HCT116 (cell line): ENCODE measurements at regions not wholly inside any gene's neighbourhood (a gene's known extent, or its start where the extent isn't known, plus 50 kb on each side); places are given as distances from the start of the nearest gene placed in this dataset.

Source experiments
- CEBPB ChIP-seq: IDR thresholded peaks from 2 replicates; pipeline ENCODE4 v1.6.1; 2012; ENCODE audit warnings: low read depth
- EGR1 ChIP-seq: IDR thresholded peaks from 2 replicates; pipeline ENCODE4 v1.6.1; 2012; ENCODE audit warnings: low read depth
- ZNF274 ChIP-seq: fragments of 200-500 bp; sonication (Bioruptor generic); IDR thresholded peaks from 2 replicates; pipeline ENCODE4 v1.6.1; 2014; ENCODE audit warnings: mild to moderate bottlenecking, low read depth, low read length, inconsistent platforms
- TF ChIP-seq, protein P1 (sequence below): IDR thresholded peaks from 2 replicates; pipeline ENCODE4 v1.6.1; 2012
- TF ChIP-seq, protein P2 (sequence below): IDR thresholded peaks from 2 replicates; pipeline ENCODE4 v1.6.1; 2012; ENCODE audit warnings: low read depth
- TF ChIP-seq, protein P3 (sequence below), 3 experiments: fragments of 200-600 bp in 1 of 3; sonication (generic) in 1 of 3; IDR thresholded peaks in 2 of 3; conservative IDR thresholded peaks in 1 of 3; 2 replicates each; pipeline ENCODE4 v1.5.1; 2012 to 2017; ENCODE audit warnings: low read depth in 2 of 3, low read length in 2 of 3, antibody characterized with exemption in 1 of 3, borderline replicate concordance in 1 of 3, control low read depth in 1 of 3, mild to moderate bottlenecking in 1 of 3, mixed read lengths in 1 of 3, mixed run types in 1 of 3, moderate library complexity in 1 of 3; ENCODE audit not compliant: insufficient read depth in 1 of 3
- TF ChIP-seq, protein P4 (sequence below): IDR thresholded peaks from 2 replicates; pipeline ENCODE4 v1.6.1; 2012

DNA sequence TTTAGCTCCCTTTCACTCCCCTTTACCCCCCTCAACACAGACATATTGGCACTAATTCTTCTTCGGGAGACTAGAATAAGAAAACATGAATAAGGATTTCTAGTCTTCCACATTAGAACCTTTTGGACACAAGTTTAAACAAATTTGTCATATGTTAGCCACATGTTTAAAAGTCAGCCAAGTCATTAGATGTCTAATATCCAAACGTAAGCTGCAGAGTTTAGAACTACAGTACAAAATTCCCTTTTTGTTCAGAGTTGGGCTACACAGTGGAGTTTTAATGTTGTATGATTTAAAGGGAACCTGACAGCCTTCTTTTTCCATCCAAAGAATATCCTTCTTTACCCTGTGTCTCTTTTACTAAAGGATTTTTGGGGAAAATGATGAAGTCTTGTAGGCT lies 79.8 kb downstream of the PDE6H start:
- TF ChIP-seq ZNF274 (no peak), EGR1 (no peak), CEBPB (no peak)
- TF ChIP-seq, protein P1, sequence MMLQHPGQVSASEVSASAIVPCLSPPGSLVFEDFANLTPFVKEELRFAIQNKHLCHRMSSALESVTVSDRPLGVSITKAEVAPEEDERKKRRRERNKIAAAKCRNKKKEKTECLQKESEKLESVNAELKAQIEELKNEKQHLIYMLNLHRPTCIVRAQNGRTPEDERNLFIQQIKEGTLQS: no peak
- TF ChIP-seq, protein P2, sequence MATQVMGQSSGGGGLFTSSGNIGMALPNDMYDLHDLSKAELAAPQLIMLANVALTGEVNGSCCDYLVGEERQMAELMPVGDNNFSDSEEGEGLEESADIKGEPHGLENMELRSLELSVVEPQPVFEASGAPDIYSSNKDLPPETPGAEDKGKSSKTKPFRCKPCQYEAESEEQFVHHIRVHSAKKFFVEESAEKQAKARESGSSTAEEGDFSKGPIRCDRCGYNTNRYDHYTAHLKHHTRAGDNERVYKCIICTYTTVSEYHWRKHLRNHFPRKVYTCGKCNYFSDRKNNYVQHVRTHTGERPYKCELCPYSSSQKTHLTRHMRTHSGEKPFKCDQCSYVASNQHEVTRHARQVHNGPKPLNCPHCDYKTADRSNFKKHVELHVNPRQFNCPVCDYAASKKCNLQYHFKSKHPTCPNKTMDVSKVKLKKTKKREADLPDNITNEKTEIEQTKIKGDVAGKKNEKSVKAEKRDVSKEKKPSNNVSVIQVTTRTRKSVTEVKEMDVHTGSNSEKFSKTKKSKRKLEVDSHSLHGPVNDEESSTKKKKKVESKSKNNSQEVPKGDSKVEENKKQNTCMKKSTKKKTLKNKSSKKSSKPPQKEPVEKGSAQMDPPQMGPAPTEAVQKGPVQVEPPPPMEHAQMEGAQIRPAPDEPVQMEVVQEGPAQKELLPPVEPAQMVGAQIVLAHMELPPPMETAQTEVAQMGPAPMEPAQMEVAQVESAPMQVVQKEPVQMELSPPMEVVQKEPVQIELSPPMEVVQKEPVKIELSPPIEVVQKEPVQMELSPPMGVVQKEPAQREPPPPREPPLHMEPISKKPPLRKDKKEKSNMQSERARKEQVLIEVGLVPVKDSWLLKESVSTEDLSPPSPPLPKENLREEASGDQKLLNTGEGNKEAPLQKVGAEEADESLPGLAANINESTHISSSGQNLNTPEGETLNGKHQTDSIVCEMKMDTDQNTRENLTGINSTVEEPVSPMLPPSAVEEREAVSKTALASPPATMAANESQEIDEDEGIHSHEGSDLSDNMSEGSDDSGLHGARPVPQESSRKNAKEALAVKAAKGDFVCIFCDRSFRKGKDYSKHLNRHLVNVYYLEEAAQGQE: no peak
- TF ChIP-seq, protein P3, sequence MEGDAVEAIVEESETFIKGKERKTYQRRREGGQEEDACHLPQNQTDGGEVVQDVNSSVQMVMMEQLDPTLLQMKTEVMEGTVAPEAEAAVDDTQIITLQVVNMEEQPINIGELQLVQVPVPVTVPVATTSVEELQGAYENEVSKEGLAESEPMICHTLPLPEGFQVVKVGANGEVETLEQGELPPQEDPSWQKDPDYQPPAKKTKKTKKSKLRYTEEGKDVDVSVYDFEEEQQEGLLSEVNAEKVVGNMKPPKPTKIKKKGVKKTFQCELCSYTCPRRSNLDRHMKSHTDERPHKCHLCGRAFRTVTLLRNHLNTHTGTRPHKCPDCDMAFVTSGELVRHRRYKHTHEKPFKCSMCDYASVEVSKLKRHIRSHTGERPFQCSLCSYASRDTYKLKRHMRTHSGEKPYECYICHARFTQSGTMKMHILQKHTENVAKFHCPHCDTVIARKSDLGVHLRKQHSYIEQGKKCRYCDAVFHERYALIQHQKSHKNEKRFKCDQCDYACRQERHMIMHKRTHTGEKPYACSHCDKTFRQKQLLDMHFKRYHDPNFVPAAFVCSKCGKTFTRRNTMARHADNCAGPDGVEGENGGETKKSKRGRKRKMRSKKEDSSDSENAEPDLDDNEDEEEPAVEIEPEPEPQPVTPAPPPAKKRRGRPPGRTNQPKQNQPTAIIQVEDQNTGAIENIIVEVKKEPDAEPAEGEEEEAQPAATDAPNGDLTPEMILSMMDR (IDR thresholded peaks at IDR 0.05 in 2 of 3, conservative IDR thresholded peaks at IDR 0.05 in 1 of 3; ENCODE audit: borderline replicate concordance in 1 of 3, insufficient read depth in 1 of 3, low read depth in 2 of 3, low read length in 2 of 3): no peak
- TF ChIP-seq, protein P4, sequence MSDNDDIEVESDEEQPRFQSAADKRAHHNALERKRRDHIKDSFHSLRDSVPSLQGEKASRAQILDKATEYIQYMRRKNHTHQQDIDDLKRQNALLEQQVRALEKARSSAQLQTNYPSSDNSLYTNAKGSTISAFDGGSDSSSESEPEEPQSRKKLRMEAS: no peak
